Upper lobe of right lung (tissue), 1 donor: ENCODE measurements at regions not wholly inside any gene's neighbourhood (a gene's known extent, or its start where the extent isn't known, plus 50 kb on each side); places are given as distances from the start of the nearest gene placed in this dataset.

Source experiments
- ATAC-seq: fragments of 200-7000 bp; cut with Tn5 transposase; one replicate; pipeline ENCODE4 v1.9.1; 2020; ENCODE audit warnings: mild to moderate bottlenecking, moderate library complexity
- DNase-seq: peaks from one replicate; pipeline ENCODE4 v3.0.0-alpha.2; 2020
- H3K27ac ChIP-seq: fragments of 200-600 bp; one replicate; pipeline ENCODE4 v1.8.0; 2022
- H3K27me3 ChIP-seq: fragments of 200-600 bp; one replicate; pipeline ENCODE4 v1.8.0; 2022; ENCODE audit warnings: mild to moderate bottlenecking
- H3K36me3 ChIP-seq: fragments of 200-600 bp; one replicate; pipeline ENCODE4 v1.8.0; 2022
- H3K4me1 ChIP-seq: fragments of 200-600 bp; one replicate; pipeline ENCODE4 v1.8.0; 2022
- H3K4me3 ChIP-seq: fragments of 200-600 bp; one replicate; pipeline ENCODE4 v1.8.0; 2022; ENCODE audit warnings: mild to moderate bottlenecking
- H3K9me3 ChIP-seq: fragments of 200-600 bp; one replicate; pipeline ENCODE4 v1.8.0; 2022
- CTCF ChIP-seq: fragments of 200-600 bp; IDR thresholded peaks from one replicate; pipeline ENCODE4 v1.8.0; 2022; ENCODE audit warnings: antibody characterized with exemption
- intact Hi-C: fragments of 100-400 bp; cut with DNase I; formaldehyde crosslinking; loops from one replicate; pipeline ENCODE4 v1.11.0; 2022
- donor health status: DM: no; HTN: yes; CAD: no; lungs with severe emphysema.

- no peak for ATAC-seq
- Histone ChIP-seq H3K27me3 (peaks cover 5% of the 10 kb centered on the region), H3K4me3 (no peak overlapping the region), H3K36me3 (no peaks in the 10 kb centered on the region), H3K9me3 (peaks cover 3% of the 10 kb centered on the region), H3K27ac (no peak overlapping the region), H3K4me1 (no peaks in the 10 kb centered on the region)
- DNase-seq: no peak
- intact Hi-C loops: no loop called here
- TF ChIP-seq CTCF: no peak
These were observed 179.9 kb upstream of the CADM1 start for GRCh38 chr11:115684135-115684534.

DNA sequence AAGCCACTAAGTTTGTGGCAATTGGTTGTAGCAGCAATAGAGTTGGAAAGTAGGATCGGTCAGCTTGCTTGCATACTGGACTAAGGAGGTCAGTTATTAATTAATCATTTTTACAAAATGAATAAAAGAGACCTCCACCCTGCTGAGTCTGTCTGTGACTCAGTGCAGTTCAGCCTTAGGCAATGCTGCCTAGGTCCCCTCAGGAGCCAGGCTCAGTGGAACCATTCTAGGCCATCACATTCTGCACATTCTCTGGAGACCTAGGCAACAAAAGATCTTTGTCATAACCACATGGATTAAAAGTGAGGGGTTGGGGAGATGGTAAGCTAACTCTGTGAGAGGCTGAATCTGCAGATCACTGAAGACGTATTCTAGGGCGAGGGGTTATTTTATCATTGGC, 178.7 kb upstream of the CADM1 start:
- intact Hi-C loops: no loop called here
- TF ChIP-seq CTCF: no peak
- DNase-seq: no peak
- H3K36me3 ChIP-seq: no peaks in the 10 kb centered on the region
- no peaks in the 10 kb centered on the region for H3K4me1 ChIP-seq
- no peak overlapping the region for H3K4me3 ChIP-seq
- no peak for ATAC-seq
- H3K27ac ChIP-seq: no peak overlapping the region
- H3K9me3 ChIP-seq: peaks cover 3% of the 10 kb centered on the region
- H3K27me3 ChIP-seq: no peaks in the 10 kb centered on the region

DNA sequence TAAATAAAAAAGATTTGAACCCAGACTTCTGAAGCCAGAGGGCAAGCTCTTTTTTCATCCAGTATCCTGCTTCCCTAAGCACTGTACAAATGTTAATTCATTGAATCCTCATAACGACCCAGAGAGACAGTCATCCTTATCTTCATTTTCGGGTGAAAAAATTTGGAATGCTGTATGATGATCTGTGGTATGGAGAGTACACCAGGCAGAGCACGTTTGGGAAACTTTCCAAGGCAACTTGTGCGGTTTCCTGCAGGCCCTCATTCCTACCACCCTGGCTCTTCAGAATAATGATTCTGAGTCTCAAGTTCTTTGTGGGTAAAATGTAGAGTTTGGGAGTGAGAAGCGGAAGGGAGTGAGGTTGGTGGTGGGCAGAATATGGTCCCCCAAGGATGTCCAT, 177.9 kb upstream of the CADM1 start:
- no peak for TF ChIP-seq CTCF
- Histone ChIP-seq H3K27ac (no peak overlapping the region), H3K4me3 (no peak overlapping the region), H3K9me3 (peaks cover 3% of the 10 kb centered on the region), H3K36me3 (no peaks in the 10 kb centered on the region), H3K4me1 (no peaks in the 10 kb centered on the region), H3K27me3 (no peaks in the 10 kb centered on the region)
- ATAC-seq (no peak), DNase-seq (no peak)
- intact Hi-C loops: no loop called here

GRCh38 chr11:115679945-115680344, 175.7 kb upstream of the CADM1 start:
- Histone ChIP-seq H3K27ac (no peak overlapping the region), H3K36me3 (no peaks in the 10 kb centered on the region), H3K9me3 (no peaks in the 10 kb centered on the region), H3K27me3 (no peaks in the 10 kb centered on the region), H3K4me3 (no peak overlapping the region), H3K4me1 (no peaks in the 10 kb centered on the region)
- DNase-seq (no peak), ATAC-seq (no peak)
- TF ChIP-seq CTCF: no peak
- intact Hi-C loops: no loop called here

GRCh38 chr11:115678942-115679341, 174.7 kb upstream of the CADM1 start:
- DNase-seq (no peak), ATAC-seq (no peak)
- H3K4me3 ChIP-seq: no peak overlapping the region
- H3K27me3 ChIP-seq: no peaks in the 10 kb centered on the region
- H3K4me1 ChIP-seq: no peaks in the 10 kb centered on the region
- H3K27ac ChIP-seq: no peak overlapping the region
- intact Hi-C loops: no loop called here
- H3K36me3 ChIP-seq: no peaks in the 10 kb centered on the region
- no peak for TF ChIP-seq CTCF
- no peaks in the 10 kb centered on the region for H3K9me3 ChIP-seq

DNA sequence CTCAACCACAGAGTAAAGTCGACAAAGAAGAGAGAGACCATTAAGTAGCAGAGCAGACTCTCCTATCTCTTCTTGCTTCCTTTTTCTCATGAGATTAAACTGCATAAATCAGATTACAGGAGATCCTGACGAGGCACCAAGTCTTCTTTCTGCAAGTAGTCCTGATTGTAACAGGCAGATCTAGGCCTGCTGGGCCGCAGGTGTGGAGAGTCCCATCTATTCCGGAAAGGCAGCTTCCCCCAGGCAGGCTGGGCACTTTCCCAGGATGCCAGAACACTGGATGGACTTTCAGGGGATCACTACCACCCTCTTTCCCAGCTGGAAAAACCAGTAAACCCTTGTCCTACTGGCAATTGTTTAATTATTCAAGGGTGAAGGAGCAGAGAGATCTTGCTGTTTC, 173.0 kb upstream of the CADM1 start:
- no peak for TF ChIP-seq CTCF
- Histone ChIP-seq H3K4me1 (no peaks in the 10 kb centered on the region), H3K36me3 (no peaks in the 10 kb centered on the region), H3K27ac (no peak overlapping the region), H3K4me3 (no peak overlapping the region), H3K9me3 (no peaks in the 10 kb centered on the region), H3K27me3 (no peaks in the 10 kb centered on the region)
- intact Hi-C loops: no loop called here
- DNase-seq: no peak
- ATAC-seq: no peak
